T-cell (primary cell): ENCODE measurements at regions not wholly inside any gene's neighbourhood (a gene's known extent, or its start where the extent isn't known, plus 50 kb on each side); places are given as distances from the start of the nearest gene placed in this dataset.

ENCODE experiments used
- ATAC-seq, 4 experiments: fragments of 200-7000 bp in 3 of 4; fragments of 150-1000 bp in 1 of 4; cut with Tn5 transposase; replicated peaks in 1 of 4; 1 replicate in 3 of 4; 2 replicates in 1 of 4; pipeline ENCODE4 v1.10.0; 2021; ENCODE audit warnings: moderate library complexity in 3 of 4, mild to moderate bottlenecking in 2 of 4, moderate number of reproducible peaks in 1 of 4
- CTCF ChIA-PET, 2 donors: fragments of 300-600 bp; sonication (Branson Sonifier 250); formaldehyde crosslinking; loops; one replicate each; lab custom pipeline; 2022; ENCODE audit warnings: antibody characterized with exemption in 2 of 2; lab: Charles Lee
- POLR2A ChIA-PET, 2 donors: fragments of 300-600 bp; sonication (Branson Sonifier 250); formaldehyde crosslinking; loops; one replicate each; lab custom pipeline; 2022; ENCODE audit warnings: antibody characterized with exemption in 2 of 2; lab: Charles Lee
- DNase-seq, 35 experiments: peaks; one replicate each; pipeline versions ENCODE4 v3.0.0 to v3.0.0-alpha.2; 2013 to 2023
- H3K27ac ChIP-seq: one replicate; pipeline ENCODE4 v1.5.1; 2013; ENCODE audit warnings: low read length
- H3K27me3 ChIP-seq, 2 experiments: replicated peaks in 1 of 2; 1 replicate in 1 of 2; 2 replicates in 1 of 2; pipeline versions ENCODE4 v1.6.1 to v1.7.0; 2013; ENCODE audit warnings: low read length in 1 of 2, mixed read lengths in 1 of 2; ENCODE audit not compliant: control insufficient read depth in 2 of 2, insufficient read depth in 2 of 2; ENCODE audit errors: extremely low read depth in 1 of 2
- H3K36me3 ChIP-seq, 2 donors: 1 replicate in 1 of 2; 2 replicates in 1 of 2; pipeline versions ENCODE4 v1.6.1 to v1.7.0; 2013; ENCODE audit warnings: low read length in 1 of 2; ENCODE audit not compliant: control insufficient read depth in 2 of 2, insufficient read depth in 1 of 2; ENCODE audit errors: extremely low read depth in 1 of 2
- H3K4me1 ChIP-seq, 2 experiments: 1 replicate in 1 of 2; 2 replicates in 1 of 2; pipeline versions ENCODE4 v1.6.1 to v1.7.0; 2013; ENCODE audit warnings: low read length in 2 of 2, mixed read lengths in 1 of 2; ENCODE audit not compliant: insufficient read depth in 2 of 2, control insufficient read depth in 1 of 2; ENCODE audit errors: extremely low read depth in 1 of 2
- H3K4me3 ChIP-seq, 2 donors: 1 replicate in 1 of 2; 2 replicates in 1 of 2; pipeline versions ENCODE4 v1.5.1 to v1.7.0; 2013; ENCODE audit warnings: mild to moderate bottlenecking in 2 of 2, low read length in 1 of 2, moderate library complexity in 1 of 2; ENCODE audit not compliant: control insufficient read depth in 1 of 2; ENCODE audit errors: extremely low read depth in 1 of 2
- H3K9me3 ChIP-seq: 2 replicates; pipeline ENCODE4 v1.7.0; 2013
- H3K27ac Mint-ChIP-seq, 2 donors: one replicate each; pipeline ENCODE4 v1.8.0; 2020 to 2021; ENCODE audit warnings: mild to moderate bottlenecking in 2 of 2, mixed read lengths in 2 of 2
- H3K27me3 Mint-ChIP-seq, 2 donors: one replicate each; pipeline ENCODE4 v1.8.0; 2021 to 2022; ENCODE audit warnings: mixed read lengths in 2 of 2
- H3K36me3 Mint-ChIP-seq: one replicate; pipeline ENCODE4 v1.8.0; 2021; ENCODE audit warnings: mixed read lengths
- H3K4me1 Mint-ChIP-seq, 3 donors: one replicate each; pipeline ENCODE4 v1.8.0; 2020 to 2022; ENCODE audit warnings: mixed read lengths in 3 of 3, mild to moderate bottlenecking in 1 of 3
- H3K4me3 Mint-ChIP-seq, 3 donors: one replicate each; pipeline ENCODE4 v1.8.0; 2020 to 2022; ENCODE audit warnings: mild to moderate bottlenecking in 3 of 3, mixed read lengths in 3 of 3, moderate library complexity in 3 of 3
- H3K9me3 Mint-ChIP-seq, 3 donors: one replicate each; pipeline ENCODE4 v1.8.0; 2020 to 2022; ENCODE audit warnings: mixed read lengths in 3 of 3
- WGBS: methylation state at CpG from one replicate; pipeline ENCODE4 v1.1.5; 2013; ENCODE audit warnings: missing lambda C conversion rate; ENCODE audit not compliant: insufficient coverage; 5-methylcytosine and 5-hydroxymethylcytosine counted together

GRCh38 chr6:21467091-21467490 is 126.5 kb upstream of the SOX4 start:
- POLR2A ChIA-PET, result no interaction called here
- no peaks in the 10 kb centered on the region for H3K9me3 Mint-ChIP-seq
- 93% methylated on average over 6 of the region's 8 CpGs for WGBS
- no peak overlapping the region for H3K27ac ChIP-seq
- H3K36me3 ChIP-seq, result no peaks in the 10 kb centered on the region
- H3K27ac Mint-ChIP-seq, result no peak overlapping the region
- H3K27me3 Mint-ChIP-seq, result peaks cover 0 to 3% of the 10 kb centered on the region in 2 donors
- no peaks in the 10 kb centered on the region for H3K27me3 ChIP-seq
- H3K4me3 ChIP-seq, result no peak overlapping the region
- H3K4me3 Mint-ChIP-seq, result no peak overlapping the region
- ATAC-seq (no peak), DNase-seq (no peak)
- H3K9me3 ChIP-seq, result no peaks in the 10 kb centered on the region
- no peaks in the 10 kb centered on the region for H3K4me1 Mint-ChIP-seq
- H3K4me1 ChIP-seq, result no peaks in the 10 kb centered on the region
- CTCF ChIA-PET, result no interaction called here
- no peaks in the 10 kb centered on the region for H3K36me3 Mint-ChIP-seq

GRCh38 chr6:21468461-21468860 is 125.1 kb upstream of the SOX4 start:
- ChIA-PET CTCF (no interaction called here), POLR2A (no interaction called here)
- no peak for DNase-seq
- no peak overlapping the region for H3K4me3 ChIP-seq
- H3K4me3 Mint-ChIP-seq, result no peak overlapping the region
- H3K27me3 ChIP-seq, result no peaks in the 10 kb centered on the region
- H3K36me3 ChIP-seq, result no peaks in the 10 kb centered on the region
- H3K4me1 ChIP-seq, result no peaks in the 10 kb centered on the region
- no peaks in the 10 kb centered on the region for H3K9me3 Mint-ChIP-seq
- no peak overlapping the region for H3K27ac ChIP-seq
- H3K9me3 ChIP-seq, result no peaks in the 10 kb centered on the region
- ATAC-seq, result no peak
- H3K36me3 Mint-ChIP-seq, result no peaks in the 10 kb centered on the region
- H3K27ac Mint-ChIP-seq, result no peak overlapping the region
- no peaks in the 10 kb centered on the region for H3K4me1 Mint-ChIP-seq
- WGBS, result no CpG with 5 or more reads among the region's 1 CpG
- H3K27me3 Mint-ChIP-seq, result peaks cover 0 to 3% of the 10 kb centered on the region in 2 donors

GRCh38 chr6:21469213-21469612 is 124.3 kb upstream of the SOX4 start:
- DNase-seq (no peak), ATAC-seq (no peak)
- Histone ChIP-seq H3K27ac (no peak overlapping the region), H3K4me3 (no peak overlapping the region), H3K9me3 (no peaks in the 10 kb centered on the region), H3K27me3 (no peaks in the 10 kb centered on the region), H3K36me3 (no peaks in the 10 kb centered on the region), H3K4me1 (no peaks in the 10 kb centered on the region)
- ChIA-PET POLR2A (no interaction called here), CTCF (no interaction called here)
- H3K9me3 Mint-ChIP-seq, result no peaks in the 10 kb centered on the region
- no peaks in the 10 kb centered on the region for H3K4me1 Mint-ChIP-seq
- no peak overlapping the region for H3K4me3 Mint-ChIP-seq
- no CpG with 5 or more reads among the region's 3 CpGs for WGBS
- no peaks in the 10 kb centered on the region for H3K36me3 Mint-ChIP-seq
- no peak overlapping the region for H3K27ac Mint-ChIP-seq
- peaks cover 3 to 7% of the 10 kb centered on the region in 2 donors for H3K27me3 Mint-ChIP-seq

GRCh38 chr6:21476112-21476511 is 117.4 kb upstream of the SOX4 start:
- DNase-seq (no peak), ATAC-seq (no peak)
- WGBS, result 45% methylated on average over 2 of the region's 4 CpGs
- H3K36me3 ChIP-seq, result no peaks in the 10 kb centered on the region
- H3K9me3 Mint-ChIP-seq, result no peaks in the 10 kb centered on the region
- H3K4me3 Mint-ChIP-seq, result no peak overlapping the region
- H3K27me3 Mint-ChIP-seq, result peaks cover 3 to 9% of the 10 kb centered on the region in 2 donors
- ChIA-PET CTCF (no interaction called here), POLR2A (no interaction called here)
- no peaks in the 10 kb centered on the region for H3K9me3 ChIP-seq
- H3K27ac ChIP-seq, result no peak overlapping the region
- H3K4me1 ChIP-seq, result no peaks in the 10 kb centered on the region
- no peaks in the 10 kb centered on the region for H3K36me3 Mint-ChIP-seq
- H3K4me3 ChIP-seq, result no peak overlapping the region
- H3K27ac Mint-ChIP-seq, result no peak overlapping the region
- H3K27me3 ChIP-seq, result no peaks in the 10 kb centered on the region
- H3K4me1 Mint-ChIP-seq, result no peaks in the 10 kb centered on the region

GRCh38 chr6:21478411-21478810 is 115.1 kb upstream of the SOX4 start:
- Histone ChIP-seq H3K36me3 (no peaks in the 10 kb centered on the region), H3K4me1 (no peaks in the 10 kb centered on the region), H3K9me3 (no peaks in the 10 kb centered on the region), H3K4me3 (no peak overlapping the region), H3K27ac (no peak overlapping the region), H3K27me3 (no peaks in the 10 kb centered on the region)
- Mint-ChIP-seq H3K4me3 (no peak overlapping the region), H3K9me3 (no peaks in the 10 kb centered on the region), H3K4me1 (no peaks in the 10 kb centered on the region), H3K27ac (no peak overlapping the region), H3K27me3 (peaks cover 3 to 11% of the 10 kb centered on the region in 2 donors), H3K36me3 (no peaks in the 10 kb centered on the region)
- no peak for ATAC-seq
- no peak for DNase-seq
- POLR2A ChIA-PET, result no interaction called here
- CTCF ChIA-PET, result no interaction called here
- WGBS, result no CpG with 5 or more reads among the region's 2 CpGs

- Histone ChIP-seq H3K36me3 (no peaks in the 10 kb centered on the region), H3K4me1 (no peaks in the 10 kb centered on the region), H3K9me3 (no peaks in the 10 kb centered on the region), H3K27ac (no peak overlapping the region), H3K27me3 (no peaks in the 10 kb centered on the region), H3K4me3 (no peak overlapping the region)
- H3K4me1 Mint-ChIP-seq, result no peaks in the 10 kb centered on the region
- ATAC-seq (no peak), DNase-seq (no peak)
- CTCF ChIA-PET, result no interaction called here
- H3K36me3 Mint-ChIP-seq, result no peaks in the 10 kb centered on the region
- H3K9me3 Mint-ChIP-seq, result no peaks in the 10 kb centered on the region
- H3K27ac Mint-ChIP-seq, result no peak overlapping the region
- peaks cover under 1 to 12% of the 10 kb centered on the region in 2 donors for H3K27me3 Mint-ChIP-seq
- H3K4me3 Mint-ChIP-seq, result no peak overlapping the region
- WGBS, result 100% methylated on average over 3 of the region's 15 CpGs
- POLR2A ChIA-PET, result no interaction called here
Measured at GRCh38 chr6:21478883-21479539, 114.5 kb upstream of the SOX4 start.

- Histone ChIP-seq H3K27me3 (no peaks in the 10 kb centered on the region), H3K36me3 (no peaks in the 10 kb centered on the region), H3K27ac (no peak overlapping the region), H3K4me3 (no peak overlapping the region), H3K9me3 (no peaks in the 10 kb centered on the region), H3K4me1 (no peaks in the 10 kb centered on the region)
- DNase-seq (no peak), ATAC-seq (no peak)
- no CpG with 5 or more reads among the region's 4 CpGs for WGBS
- Mint-ChIP-seq H3K4me3 (no peak overlapping the region), H3K27ac (no peak overlapping the region), H3K9me3 (no peaks in the 10 kb centered on the region), H3K4me1 (no peaks in the 10 kb centered on the region), H3K27me3 (peaks cover 0 to 5% of the 10 kb centered on the region in 2 donors), H3K36me3 (no peaks in the 10 kb centered on the region)
- ChIA-PET CTCF (no interaction called here), POLR2A (no interaction called here)
Measured at GRCh38 chr6:21486115-21486514, 107.4 kb upstream of the SOX4 start.
